ENCODE measurements at regions not wholly inside any gene's neighbourhood (a gene's known extent, or its start where the extent isn't known, plus 50 kb on each side); places are given as distances from the start of the nearest gene placed in this dataset.
A peak's percentile ranks its signal among the peaks of the same experiment; 100 is the strongest.

GRCh38 chr20:22333885-22334545, 250.4 kb downstream of the FOXA2 start:
- H3K36me3 ChIP-seq = no peaks in the 10 kb centered on the region
- no peak for ATAC-seq
- peaks cover 74% of the 10 kb centered on the region for H3K27me3 ChIP-seq
- H3K9me3 ChIP-seq = no peaks in the 10 kb centered on the region
- no peak overlapping the region for H3K4me3 ChIP-seq
- H3K4me1 ChIP-seq = no peaks in the 10 kb centered on the region
- 34 to 36% methylated on average over 10 to 19 of the region's 19 CpGs for WGBS, 2 donors (ENCODE audit: low coverage in 1 of 2)
- TF ChIP-seq POLR2A (IDR thresholded peaks at IDR 0.05) (no peak), CTCF (IDR thresholded peaks at IDR 0.05) (peak; percentile 40 to 74 (median 52))
- H3K27ac ChIP-seq = no peak overlapping the region

- Histone ChIP-seq H3K27ac (no peak overlapping the region), H3K9me3 (no peaks in the 10 kb centered on the region), H3K36me3 (no peaks in the 10 kb centered on the region), H3K4me3 (no peak overlapping the region), H3K4me1 (no peaks in the 10 kb centered on the region), H3K27me3 (peaks cover 14% of the 10 kb centered on the region)
- ATAC-seq = no peak
- WGBS, 2 donors (ENCODE audit: low coverage in 1 of 2) = 41 to 83% methylated on average over 2 of the region's 2 CpGs
- no peak for TF ChIP-seq POLR2A (IDR thresholded peaks at IDR 0.05)
Measured at GRCh38 chr20:22324505-22324904, 259.9 kb downstream of the FOXA2 start.

- ATAC-seq = no peak
- no peak overlapping the region for H3K4me3 ChIP-seq
- H3K27ac ChIP-seq = no peak overlapping the region
- H3K9me3 ChIP-seq = no peaks in the 10 kb centered on the region
- no peaks in the 10 kb centered on the region for H3K4me1 ChIP-seq
- H3K27me3 ChIP-seq = peaks cover 23% of the 10 kb centered on the region
- no peak for TF ChIP-seq EP300 (IDR thresholded peaks at IDR 0.05)
- no peak for TF ChIP-seq CTCF (IDR thresholded peaks at IDR 0.05)
- no peak for TF ChIP-seq POLR2A (IDR thresholded peaks at IDR 0.05)
- TF ChIP-seq POLR2AphosphoS5 (IDR thresholded peaks at IDR 0.05) = no peak
- H3K36me3 ChIP-seq = no peaks in the 10 kb centered on the region
- WGBS, 2 donors (ENCODE audit: low coverage in 1 of 2) = 40 to 50% methylated on average over 1 to 2 of the region's 2 CpGs
Measured at GRCh38 chr20:22322513-22322912, 261.9 kb downstream of the FOXA2 start.

- Histone ChIP-seq H3K4me3 (no peak overlapping the region), H3K27ac (no peak overlapping the region), H3K27me3 (peaks cover 15% of the 10 kb centered on the region), H3K4me1 (no peaks in the 10 kb centered on the region), H3K9me3 (no peaks in the 10 kb centered on the region), H3K36me3 (no peaks in the 10 kb centered on the region)
- no peak for ATAC-seq
- WGBS, 2 donors (ENCODE audit: low coverage in 1 of 2) = 50 to 82% methylated on average over 1 of the region's 1 CpG
- TF ChIP-seq POLR2A (IDR thresholded peaks at IDR 0.05) (no peak), EP300 (IDR thresholded peaks at IDR 0.05) (no peak), POLR2AphosphoS5 (IDR thresholded peaks at IDR 0.05) (no peak), CTCF (IDR thresholded peaks at IDR 0.05) (no peak)
Measured at GRCh38 chr20:22321191-22321590, 263.2 kb downstream of the FOXA2 start.

- H3K4me3 ChIP-seq = no peak overlapping the region
- WGBS, 2 donors (ENCODE audit: low coverage in 1 of 2) = 84 to 90% methylated on average over 3 of the region's 3 CpGs
- TF ChIP-seq CTCF (IDR thresholded peaks at IDR 0.05) (no peak), POLR2A (IDR thresholded peaks at IDR 0.05) (no peak), EP300 (IDR thresholded peaks at IDR 0.05) (no peak), POLR2AphosphoS5 (IDR thresholded peaks at IDR 0.05) (no peak)
Measured at GRCh38 chr20:22320245-22320915, 264.0 kb downstream of the FOXA2 start.

More at GRCh38 chr20:22320245-22320915, 264.0 kb downstream of the FOXA2 start:
- Histone ChIP-seq H3K4me1 (no peaks in the 10 kb centered on the region), H3K36me3 (no peaks in the 10 kb centered on the region), H3K27me3 (peaks cover 10% of the 10 kb centered on the region), H3K27ac (no peak overlapping the region), H3K9me3 (no peaks in the 10 kb centered on the region)
- ATAC-seq = no peak
